ENCODE measurements at regions not wholly inside any gene's neighbourhood (a gene's known extent, or its start where the extent isn't known, plus 50 kb on each side); places are given as distances from the start of the nearest gene placed in this dataset.

DNA sequence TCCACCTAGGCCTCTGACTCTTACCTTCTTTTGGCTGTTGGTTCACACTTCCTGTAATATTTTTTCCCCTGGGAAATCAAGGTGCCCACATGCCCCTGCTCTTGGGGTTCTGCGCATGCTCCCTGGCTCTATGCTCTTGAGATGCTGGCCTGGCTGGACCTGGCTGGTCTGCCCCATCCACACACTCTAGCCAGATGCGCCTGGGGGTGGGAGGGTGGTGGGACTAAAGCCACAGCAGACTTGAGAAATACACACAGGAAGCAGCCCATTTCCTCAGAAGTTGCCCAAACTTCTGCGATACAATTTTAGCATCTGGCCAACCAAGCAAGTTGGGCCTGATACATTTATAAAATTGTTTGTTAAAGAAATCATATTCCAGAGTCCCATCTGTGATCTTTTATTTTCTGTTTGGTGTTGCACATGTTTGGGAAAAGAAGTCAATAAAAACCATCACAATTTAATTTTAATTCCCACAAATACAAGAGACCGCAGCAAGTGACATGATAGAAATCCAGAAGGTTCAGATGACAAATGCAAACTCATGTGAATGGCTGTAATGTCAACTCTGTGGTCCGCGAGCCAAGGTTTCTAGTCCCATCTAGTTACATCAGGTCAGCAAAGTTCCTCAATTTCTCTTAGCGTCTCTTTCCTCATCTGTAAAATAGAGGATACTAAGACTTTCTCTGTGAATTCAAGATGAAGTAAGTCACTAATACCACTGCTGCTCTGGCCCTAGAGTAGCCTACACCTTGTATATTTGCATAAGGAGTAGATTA lies 55.9 kb upstream of the MEF2A start:
- Histone ChIP-seq H3K27me3 (ENCODE audit: low read depth, low read length) (peaks cover 29% of the 10 kb centered on the region), H3K4me2 (ENCODE audit: low read length) (0 out of 2 replicates have a peak overlapping the region, but pooled peaks have one; percentile 5), H3K27ac (ENCODE audit: low read length) (no peak overlapping the region), H2AFZ (ENCODE audit: low read depth, low read length) (no peak overlapping the region), H3K36me3 (replicated peaks; ENCODE audit: low read depth, low read length) (peaks cover 8% of the 10 kb centered on the region), H3K4me1 (ENCODE audit: low read length) (peaks cover 82% of the 10 kb centered on the region), H3K79me2 (ENCODE audit: low read length) (no peaks in the 10 kb centered on the region), H3K9ac (ENCODE audit: low read length) (no peak overlapping the region), H3K9me3 (ENCODE audit: insufficient read depth, low read length) (peaks cover 11% of the 10 kb centered on the region), H4K20me1 (ENCODE audit: insufficient read depth, low read length) (no peaks in the 10 kb centered on the region), H3K4me3 (ENCODE audit: low read length) (no peak overlapping the region)
- TF ChIP-seq EZH2phosphoT487 (IDR thresholded peaks at IDR 0.05; ENCODE audit: low read depth), result no peak

DNA sequence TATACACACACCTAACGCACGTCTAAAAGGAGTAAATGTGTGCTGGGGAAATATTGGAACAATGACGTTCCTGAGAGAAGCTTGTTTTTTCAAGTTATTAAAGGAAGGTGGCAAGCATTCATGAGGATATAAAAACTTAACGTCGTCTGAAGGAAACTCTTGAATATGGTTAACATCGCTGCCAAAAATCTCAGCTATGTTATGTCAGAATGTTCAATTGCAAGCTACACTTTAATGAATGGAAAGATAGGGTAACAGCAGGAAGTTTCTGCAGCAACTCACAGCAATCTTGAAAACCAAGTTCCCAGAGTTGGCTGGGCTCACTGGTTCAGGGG lies 54.3 kb upstream of the MEF2A start:
- peak overlapping the region; percentile 56 for H3K9ac ChIP-seq (ENCODE audit: low read length)

DNA sequence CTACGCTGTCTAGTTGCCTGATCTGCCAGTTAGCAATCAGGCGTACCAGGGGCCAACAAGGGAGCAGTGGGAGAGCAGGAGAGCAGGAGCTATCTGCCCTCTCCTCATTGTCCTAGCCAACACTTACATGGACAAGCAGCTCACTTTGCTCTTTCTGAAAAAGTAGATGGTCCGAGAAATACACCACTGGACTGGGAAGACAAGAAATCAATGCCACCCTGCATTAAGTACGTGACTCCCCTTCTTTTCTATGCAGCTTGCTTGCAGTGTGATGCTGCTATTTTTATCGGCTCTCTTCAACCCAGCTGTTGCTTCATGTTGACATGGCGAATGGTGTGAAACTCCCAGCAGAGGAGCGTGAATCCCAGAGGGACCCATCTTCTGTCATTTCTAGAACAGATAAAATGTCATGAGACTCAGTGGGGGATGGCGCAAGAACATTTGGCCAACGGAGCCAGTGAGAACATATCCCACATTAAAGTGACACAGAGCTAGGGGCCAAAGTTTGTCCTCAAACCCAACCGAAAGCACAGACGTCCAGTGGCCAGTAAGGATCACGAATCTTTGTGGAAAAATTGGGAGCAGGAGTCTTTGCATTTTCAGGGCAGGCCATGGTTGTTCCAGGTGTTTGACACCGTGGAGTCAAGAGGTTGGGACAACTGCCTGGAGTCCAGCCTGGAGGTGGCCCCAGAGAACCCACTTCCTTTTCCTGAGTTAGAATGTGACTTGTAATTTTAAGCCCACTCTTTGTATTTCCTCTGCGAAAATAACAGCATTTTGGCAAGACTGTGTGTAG lies 53.7 kb upstream of the MEF2A start:
- Histone ChIP-seq H2AFZ (ENCODE audit: low read depth, low read length) (peak overlapping the region; percentile 66), H3K4me3 (ENCODE audit: low read length) (peak overlapping the region; percentile 74)

More for the DNA sequence above, 54.3 kb upstream of the MEF2A start:
- Histone ChIP-seq H3K4me1 (ENCODE audit: low read length) (peaks cover 83% of the 10 kb centered on the region), H2AFZ (ENCODE audit: low read depth, low read length) (peak overlapping the region; percentile 66), H4K20me1 (ENCODE audit: insufficient read depth, low read length) (no peaks in the 10 kb centered on the region), H3K36me3 (replicated peaks; ENCODE audit: low read depth, low read length) (peaks cover 8% of the 10 kb centered on the region), H3K4me3 (ENCODE audit: low read length) (peak overlapping the region; percentile 74), H3K4me2 (ENCODE audit: low read length) (peak overlapping the region; percentile 96), H3K27me3 (ENCODE audit: low read depth, low read length) (peaks cover 27% of the 10 kb centered on the region), H3K9me3 (ENCODE audit: insufficient read depth, low read length) (peaks cover 11% of the 10 kb centered on the region), H3K79me2 (ENCODE audit: low read length) (no peaks in the 10 kb centered on the region), H3K27ac (ENCODE audit: low read length) (peak overlapping the region; percentile 84)
- TF ChIP-seq, protein P1, sequence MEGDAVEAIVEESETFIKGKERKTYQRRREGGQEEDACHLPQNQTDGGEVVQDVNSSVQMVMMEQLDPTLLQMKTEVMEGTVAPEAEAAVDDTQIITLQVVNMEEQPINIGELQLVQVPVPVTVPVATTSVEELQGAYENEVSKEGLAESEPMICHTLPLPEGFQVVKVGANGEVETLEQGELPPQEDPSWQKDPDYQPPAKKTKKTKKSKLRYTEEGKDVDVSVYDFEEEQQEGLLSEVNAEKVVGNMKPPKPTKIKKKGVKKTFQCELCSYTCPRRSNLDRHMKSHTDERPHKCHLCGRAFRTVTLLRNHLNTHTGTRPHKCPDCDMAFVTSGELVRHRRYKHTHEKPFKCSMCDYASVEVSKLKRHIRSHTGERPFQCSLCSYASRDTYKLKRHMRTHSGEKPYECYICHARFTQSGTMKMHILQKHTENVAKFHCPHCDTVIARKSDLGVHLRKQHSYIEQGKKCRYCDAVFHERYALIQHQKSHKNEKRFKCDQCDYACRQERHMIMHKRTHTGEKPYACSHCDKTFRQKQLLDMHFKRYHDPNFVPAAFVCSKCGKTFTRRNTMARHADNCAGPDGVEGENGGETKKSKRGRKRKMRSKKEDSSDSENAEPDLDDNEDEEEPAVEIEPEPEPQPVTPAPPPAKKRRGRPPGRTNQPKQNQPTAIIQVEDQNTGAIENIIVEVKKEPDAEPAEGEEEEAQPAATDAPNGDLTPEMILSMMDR (IDR thresholded peaks at IDR 0.05; ENCODE audit: low read depth, low read length), result no peak
- no peak for TF ChIP-seq EZH2phosphoT487 (IDR thresholded peaks at IDR 0.05; ENCODE audit: low read depth)

DNA sequence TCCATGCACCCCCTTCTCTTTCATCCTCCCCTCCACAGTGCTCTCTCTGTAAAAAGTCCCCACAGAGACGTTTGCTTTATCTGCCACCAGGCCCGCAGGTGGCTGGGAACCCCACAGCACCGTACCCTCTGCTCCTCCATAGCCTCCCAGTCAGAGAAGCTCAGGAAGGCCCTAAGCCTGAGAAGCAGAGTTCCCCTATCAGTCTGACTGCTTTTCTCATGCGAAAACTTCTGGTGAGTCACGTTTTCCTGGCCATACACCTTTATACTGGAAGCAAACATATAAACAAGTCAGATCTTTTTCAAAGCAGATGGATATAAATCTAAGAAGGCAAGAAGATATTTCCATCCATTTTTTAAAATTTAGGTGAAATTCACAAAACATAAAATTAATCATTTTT lies 51.5 kb upstream of the MEF2A start:
- H3K4me2 ChIP-seq (ENCODE audit: low read length), result peak overlapping the region; percentile 45
- peaks cover 66% of the 10 kb centered on the region for H3K4me1 ChIP-seq (ENCODE audit: low read length)
- H3K27me3 ChIP-seq (ENCODE audit: low read depth, low read length), result peaks cover 10% of the 10 kb centered on the region; the same call in 1 of the 2 replicates
- peaks cover 8% of the 10 kb centered on the region for H3K36me3 ChIP-seq (replicated peaks; ENCODE audit: low read depth, low read length)
- H2AFZ ChIP-seq (ENCODE audit: low read depth, low read length), result 0 out of 2 replicates have a peak overlapping the region, but pooled peaks have one; percentile 37
- H3K9ac ChIP-seq (ENCODE audit: low read length), result no peak overlapping the region
- peak overlapping the region; percentile 4; the same call in 1 of the 2 replicates for H3K27ac ChIP-seq (ENCODE audit: low read length)
- no peaks in the 10 kb centered on the region for H3K79me2 ChIP-seq (ENCODE audit: low read length)
- peaks cover 11% of the 10 kb centered on the region for H3K9me3 ChIP-seq (ENCODE audit: insufficient read depth, low read length)
- TF ChIP-seq, protein P1 (IDR thresholded peaks at IDR 0.05; ENCODE audit: low read depth, low read length), result no peak
- no peak for TF ChIP-seq EZH2phosphoT487 (IDR thresholded peaks at IDR 0.05; ENCODE audit: low read depth)
- H3K4me3 ChIP-seq (ENCODE audit: low read length), result no peak overlapping the region
- H4K20me1 ChIP-seq (ENCODE audit: insufficient read depth, low read length), result no peaks in the 10 kb centered on the region

More for the DNA sequence above, 53.7 kb upstream of the MEF2A start:
- TF ChIP-seq, protein P1 (IDR thresholded peaks at IDR 0.05; ENCODE audit: low read depth, low read length), result peak; percentile 24; the same call in 1 of the 2 replicates
- peak; percentile 67; the same call in 1 of the 2 replicates for TF ChIP-seq EZH2phosphoT487 (IDR thresholded peaks at IDR 0.05; ENCODE audit: low read depth)
- H3K9me3 ChIP-seq (ENCODE audit: insufficient read depth, low read length), result peaks cover 11% of the 10 kb centered on the region
- H3K9ac ChIP-seq (ENCODE audit: low read length), result peak overlapping the region; percentile 56
- H3K4me1 ChIP-seq (ENCODE audit: low read length), result peaks cover 77% of the 10 kb centered on the region
- H4K20me1 ChIP-seq (ENCODE audit: insufficient read depth, low read length), result no peaks in the 10 kb centered on the region
- H3K27me3 ChIP-seq (ENCODE audit: low read depth, low read length), result peaks cover 24% of the 10 kb centered on the region
- no peaks in the 10 kb centered on the region for H3K79me2 ChIP-seq (ENCODE audit: low read length)
- peak overlapping the region; percentile 96 for H3K4me2 ChIP-seq (ENCODE audit: low read length)
- H3K27ac ChIP-seq (ENCODE audit: low read length), result peak overlapping the region; percentile 84
- peaks cover 8% of the 10 kb centered on the region for H3K36me3 ChIP-seq (replicated peaks; ENCODE audit: low read depth, low read length)
